ENCODE measurements at regions not wholly inside any gene's neighbourhood (a gene's known extent, or its start where the extent isn't known, plus 50 kb on each side); places are given as distances from the start of the nearest gene placed in this dataset.

- Histone ChIP-seq H3K27ac (no peak overlapping the region), H3K36me3 (no peaks in the 10 kb centered on the region), H3K4me3 (no peak overlapping the region), H3K4me1 (no peaks in the 10 kb centered on the region), H3K9me3 (no peaks in the 10 kb centered on the region), H3K27me3 (no peaks in the 10 kb centered on the region)
- DNase-seq, result no peak
- TF ChIP-seq CTCF (IDR thresholded peaks at IDR 0.05) (no peak), POLR2A (IDR thresholded peaks at IDR 0.05) (no peak)
These were observed 417.6 kb upstream of the LRRTM4 start for GRCh38 chr2:77939801-77940200.

GRCh38 chr2:77954931-77955330 lies 432.8 kb upstream of the LRRTM4 start:
- H3K27me3 ChIP-seq, result no peaks in the 10 kb centered on the region
- no peak overlapping the region for H3K27ac ChIP-seq
- no peak for TF ChIP-seq POLR2A (IDR thresholded peaks at IDR 0.05)
- TF ChIP-seq CTCF (IDR thresholded peaks at IDR 0.05), result no peak
- DNase-seq, result no peak
- H3K4me3 ChIP-seq, result no peak overlapping the region
- H3K36me3 ChIP-seq, result no peaks in the 10 kb centered on the region
- H3K9me3 ChIP-seq, result no peaks in the 10 kb centered on the region
- no peaks in the 10 kb centered on the region for H3K4me1 ChIP-seq

GRCh38 chr2:77962943-77963342 lies 440.8 kb upstream of the LRRTM4 start:
- Histone ChIP-seq H3K4me3 (no peak overlapping the region), H3K27me3 (no peaks in the 10 kb centered on the region), H3K9me3 (no peaks in the 10 kb centered on the region), H3K36me3 (no peaks in the 10 kb centered on the region), H3K4me1 (no peaks in the 10 kb centered on the region), H3K27ac (no peak overlapping the region)
- no peak for TF ChIP-seq CTCF (IDR thresholded peaks at IDR 0.05)
- TF ChIP-seq POLR2A (IDR thresholded peaks at IDR 0.05), result no peak
- DNase-seq, result no peak

- Histone ChIP-seq H3K27me3 (no peaks in the 10 kb centered on the region), H3K4me3 (no peak overlapping the region), H3K36me3 (no peaks in the 10 kb centered on the region), H3K9me3 (no peaks in the 10 kb centered on the region), H3K27ac (no peak overlapping the region), H3K4me1 (no peaks in the 10 kb centered on the region)
- DNase-seq, result no peak
- TF ChIP-seq CTCF (IDR thresholded peaks at IDR 0.05) (peak in 2 of 6 experiments; percentile 25 to 31), POLR2A (IDR thresholded peaks at IDR 0.05) (no peak)
These were observed 455.4 kb upstream of the LRRTM4 start for GRCh38 chr2:77977471-77978063.

- no peaks in the 10 kb centered on the region for H3K4me1 ChIP-seq
- no peaks in the 10 kb centered on the region for H3K36me3 ChIP-seq
- TF ChIP-seq POLR2A (IDR thresholded peaks at IDR 0.05) (no peak), CTCF (IDR thresholded peaks at IDR 0.05) (no peak)
- H3K4me3 ChIP-seq, result no peak overlapping the region
- no peaks in the 10 kb centered on the region for H3K27me3 ChIP-seq
- no peaks in the 10 kb centered on the region for H3K9me3 ChIP-seq
- DNase-seq, result no peak
- H3K27ac ChIP-seq, result no peak overlapping the region
These were observed 473.0 kb upstream of the LRRTM4 start for GRCh38 chr2:77995161-77995560.

- Histone ChIP-seq H3K4me1 (no peaks in the 10 kb centered on the region), H3K9me3 (no peaks in the 10 kb centered on the region), H3K27ac (no peak overlapping the region), H3K4me3 (no peak overlapping the region), H3K27me3 (no peaks in the 10 kb centered on the region), H3K36me3 (no peaks in the 10 kb centered on the region)
- no peak for DNase-seq
- TF ChIP-seq POLR2A (IDR thresholded peaks at IDR 0.05) (no peak), CTCF (IDR thresholded peaks at IDR 0.05) (no peak)
These were observed 477.2 kb upstream of the LRRTM4 start for GRCh38 chr2:77999376-77999775.
